Occipital lobe (tissue), 1 donor: ENCODE measurements at regions not wholly inside any gene's neighbourhood (a gene's known extent, or its start where the extent isn't known, plus 50 kb on each side); places are given as distances from the start of the nearest gene placed in this dataset.

Experiments
- DNase-seq: peaks from one replicate; lab custom pipeline; 2025; lab: John Stamatoyannopoulos, UW

DNA sequence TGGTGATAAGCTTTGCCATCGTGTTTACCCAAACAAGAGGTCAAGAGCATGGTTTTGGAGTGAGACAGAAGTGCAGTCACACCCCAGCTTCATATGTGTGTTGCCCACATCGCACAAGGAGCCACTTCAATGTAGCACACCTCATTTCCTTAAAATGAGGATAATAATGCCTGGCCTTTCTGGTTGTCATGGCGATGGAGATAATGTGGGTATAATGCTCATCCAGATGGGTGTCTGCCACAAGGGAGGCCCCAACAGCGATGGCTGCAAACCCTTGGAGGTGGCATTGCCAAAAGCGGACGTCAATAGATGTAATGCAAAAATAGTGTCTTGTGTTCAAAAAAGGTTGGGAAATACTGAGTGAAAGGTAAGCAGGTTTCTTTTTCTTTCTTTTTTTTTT is 83.1 kb upstream of the AJAP1 start:
- no peak for DNase-seq

GRCh38 chr1:4573526-4573925 is 80.9 kb upstream of the AJAP1 start:
- DNase-seq: no peak

DNA sequence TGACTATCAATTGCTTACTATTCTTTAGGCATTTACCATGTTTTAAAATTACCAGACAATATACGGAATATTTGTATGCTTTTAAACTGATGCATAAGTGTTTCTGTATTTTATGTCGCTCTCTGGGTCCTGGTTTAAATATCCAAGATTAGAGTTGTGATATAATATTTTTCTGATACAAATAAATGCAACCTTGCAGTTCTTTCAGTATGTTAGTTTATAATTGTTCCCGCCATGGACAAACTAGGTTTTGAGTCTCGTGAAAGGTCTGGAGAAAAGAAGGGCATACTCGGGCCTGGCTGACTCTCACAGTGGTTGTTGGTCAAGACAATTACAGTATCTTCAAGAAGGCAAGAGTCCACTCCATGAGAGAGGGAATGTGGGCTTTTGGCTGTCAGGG is 72.6 kb upstream of the AJAP1 start:
- no peak for DNase-seq

- no peak for DNase-seq
Measured at GRCh38 chr1:4584449-4584848, 70.0 kb upstream of the AJAP1 start.

DNA sequence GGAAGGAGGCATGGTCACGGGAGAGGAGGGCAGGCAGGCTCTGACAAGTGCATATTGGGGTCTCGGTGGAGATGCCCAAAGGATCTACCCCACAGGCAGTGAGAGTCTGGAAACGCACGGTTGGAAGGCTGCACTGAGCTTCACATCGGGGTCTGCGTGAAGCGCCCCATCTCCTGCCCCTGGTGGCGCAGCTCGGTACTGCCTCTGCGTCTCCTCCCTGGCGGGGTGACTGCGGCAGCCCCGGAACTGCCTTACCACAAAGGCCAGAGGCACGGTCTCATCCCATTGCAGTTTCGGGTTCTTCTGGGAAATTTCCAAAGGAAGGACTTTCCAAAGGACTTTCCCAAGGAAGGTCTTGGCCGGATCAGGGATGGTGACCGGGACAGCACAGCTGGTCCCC is 69.2 kb upstream of the AJAP1 start:
- no peak for DNase-seq

DNA sequence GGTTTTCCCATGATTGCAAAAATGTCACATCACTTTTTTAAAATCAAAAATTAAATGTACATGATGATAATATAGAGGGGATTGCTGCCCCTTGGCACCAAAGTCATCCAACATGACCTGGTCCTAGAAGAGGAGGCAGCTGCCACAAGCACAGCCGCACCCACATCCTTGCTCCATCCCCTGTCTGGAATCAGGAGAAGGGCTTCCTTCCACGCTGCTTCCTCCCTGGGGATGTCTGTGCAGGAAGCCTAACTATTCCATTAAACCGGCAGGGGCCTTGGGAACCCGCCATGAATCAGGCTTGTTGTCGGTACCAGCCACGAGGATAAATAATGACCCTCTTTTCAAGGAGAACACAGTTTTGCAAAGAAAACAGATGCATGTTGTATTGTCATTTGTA is 68.7 kb upstream of the AJAP1 start:
- DNase-seq: no peak

GRCh38 chr1:4586611-4587160 is 67.7 kb upstream of the AJAP1 start:
- DNase-seq: no peak

GRCh38 chr1:4587721-4588120 is 66.7 kb upstream of the AJAP1 start:
- no peak for DNase-seq

- no peak for DNase-seq
Measured at GRCh38 chr1:4590756-4591155, 63.7 kb upstream of the AJAP1 start.

- DNase-seq: no peak
Measured at GRCh38 chr1:4591926-4592325, 62.5 kb upstream of the AJAP1 start.

- DNase-seq: no peak
Measured at GRCh38 chr1:4593106-4593505, 61.3 kb upstream of the AJAP1 start.

- no peak for DNase-seq
Measured at GRCh38 chr1:4594286-4594991, 60.0 kb upstream of the AJAP1 start.

DNA sequence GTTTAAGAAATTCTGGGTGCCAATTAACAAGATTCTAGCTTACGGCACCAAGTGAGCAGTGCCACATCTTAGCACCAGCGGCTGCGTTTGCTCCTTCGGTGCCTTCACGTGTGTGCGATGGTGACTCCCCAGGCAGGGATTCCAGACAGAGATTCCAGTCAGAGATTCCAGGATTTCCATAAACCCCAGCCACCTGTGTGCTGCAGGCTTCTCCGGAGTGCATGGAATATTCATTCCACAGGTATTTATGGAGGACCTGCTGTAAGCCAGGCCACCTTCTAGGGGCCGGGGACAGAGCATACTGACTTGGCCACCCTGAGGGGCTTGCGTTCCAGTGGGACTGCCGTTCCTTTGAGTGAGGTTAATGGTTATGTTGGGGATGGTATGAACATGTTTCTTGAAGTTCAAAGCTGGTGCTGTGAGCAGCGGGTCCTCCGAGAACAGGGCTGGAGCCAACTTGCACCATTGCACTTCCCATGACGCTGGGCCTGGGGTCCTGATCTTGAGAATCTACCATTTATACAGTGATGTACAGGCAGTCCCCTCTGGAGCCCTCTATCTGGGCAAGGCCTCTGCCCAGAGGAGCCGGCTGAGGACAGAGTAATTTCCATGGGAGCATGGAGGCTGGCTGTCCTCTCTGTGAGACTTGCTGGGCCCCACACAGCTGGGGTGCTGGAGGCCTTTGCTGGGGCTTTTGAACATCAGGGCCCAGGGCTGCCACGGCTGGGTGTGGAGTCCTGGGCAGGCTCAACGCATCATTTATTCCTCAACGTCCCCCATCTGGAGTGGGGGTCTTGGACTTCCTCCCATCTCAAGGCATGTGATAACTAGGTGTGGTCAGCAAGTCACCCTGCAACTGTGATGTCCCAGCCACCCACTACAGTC is 58.8 kb upstream of the AJAP1 start:
- DNase-seq: no peak

DNA sequence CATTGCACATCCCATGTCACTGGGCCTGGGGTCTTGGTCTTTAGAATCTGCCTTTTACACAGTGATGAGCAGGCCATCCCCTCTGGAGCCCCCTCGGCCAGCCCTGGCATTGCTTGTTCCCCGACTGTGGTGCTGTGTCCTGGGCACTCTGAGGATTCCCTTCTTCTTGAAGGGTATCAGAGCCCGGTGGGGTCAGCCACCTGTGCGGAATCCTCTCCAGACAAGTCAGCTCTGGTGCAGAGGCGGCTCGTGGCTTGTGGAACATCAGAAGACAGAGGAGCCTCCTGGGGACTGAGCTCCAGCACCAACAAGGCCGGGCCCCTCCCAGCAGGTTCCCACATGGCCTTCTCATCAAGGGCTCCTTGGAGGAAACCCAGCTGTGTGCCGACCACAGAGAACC is 57.9 kb upstream of the AJAP1 start:
- DNase-seq: no peak

GRCh38 chr1:4597020-4597419 is 57.4 kb upstream of the AJAP1 start:
- DNase-seq: no peak

GRCh38 chr1:4598561-4598960 is 55.8 kb upstream of the AJAP1 start:
- DNase-seq: no peak

DNA sequence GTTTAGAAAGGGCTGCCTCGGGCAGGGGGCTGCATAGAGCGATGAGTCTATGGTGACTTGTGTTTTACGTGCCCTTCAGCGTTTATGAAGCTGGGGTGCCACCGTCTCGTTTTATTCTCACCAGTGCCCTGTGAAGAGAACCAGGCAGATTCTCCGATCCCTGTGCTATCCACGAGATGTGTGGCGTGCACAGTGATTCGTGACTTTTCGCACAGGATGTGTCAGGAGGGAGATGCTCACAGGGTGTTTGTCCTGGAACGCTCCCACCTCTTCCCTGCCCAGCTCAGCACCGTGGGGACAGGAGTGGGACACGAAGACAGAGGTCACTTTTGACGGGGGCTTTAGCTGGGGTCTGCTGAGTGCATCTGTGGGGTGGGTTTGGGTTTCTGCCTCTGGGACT is 54.9 kb upstream of the AJAP1 start:
- DNase-seq: no peak

DNA sequence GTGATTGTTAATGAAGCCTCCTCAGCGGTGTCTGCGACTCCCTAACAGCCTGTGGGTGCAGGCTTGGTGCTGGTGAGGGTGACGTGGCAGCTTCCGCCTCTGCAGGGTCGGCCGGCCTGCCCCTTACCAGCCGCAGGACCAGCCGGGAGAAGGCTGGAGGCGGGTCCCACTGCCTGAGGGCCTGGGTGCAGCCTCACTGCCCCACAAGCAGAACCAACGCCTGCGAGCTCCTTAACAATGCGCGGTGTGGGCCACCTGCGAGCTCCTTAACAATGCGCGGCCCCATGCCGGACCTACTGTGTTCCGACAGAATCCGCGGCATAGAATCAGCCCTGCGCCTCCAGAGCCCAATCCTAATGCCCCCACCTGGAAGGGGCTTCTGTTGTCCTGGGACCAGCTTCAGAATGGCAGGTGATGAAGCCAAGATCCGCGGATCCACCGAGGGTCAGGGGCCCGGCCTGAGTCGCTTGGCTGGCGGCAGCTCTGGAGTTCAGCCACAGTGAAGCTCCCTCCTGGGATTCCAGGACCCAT is 54.4 kb upstream of the AJAP1 start:
- DNase-seq: no peak

DNA sequence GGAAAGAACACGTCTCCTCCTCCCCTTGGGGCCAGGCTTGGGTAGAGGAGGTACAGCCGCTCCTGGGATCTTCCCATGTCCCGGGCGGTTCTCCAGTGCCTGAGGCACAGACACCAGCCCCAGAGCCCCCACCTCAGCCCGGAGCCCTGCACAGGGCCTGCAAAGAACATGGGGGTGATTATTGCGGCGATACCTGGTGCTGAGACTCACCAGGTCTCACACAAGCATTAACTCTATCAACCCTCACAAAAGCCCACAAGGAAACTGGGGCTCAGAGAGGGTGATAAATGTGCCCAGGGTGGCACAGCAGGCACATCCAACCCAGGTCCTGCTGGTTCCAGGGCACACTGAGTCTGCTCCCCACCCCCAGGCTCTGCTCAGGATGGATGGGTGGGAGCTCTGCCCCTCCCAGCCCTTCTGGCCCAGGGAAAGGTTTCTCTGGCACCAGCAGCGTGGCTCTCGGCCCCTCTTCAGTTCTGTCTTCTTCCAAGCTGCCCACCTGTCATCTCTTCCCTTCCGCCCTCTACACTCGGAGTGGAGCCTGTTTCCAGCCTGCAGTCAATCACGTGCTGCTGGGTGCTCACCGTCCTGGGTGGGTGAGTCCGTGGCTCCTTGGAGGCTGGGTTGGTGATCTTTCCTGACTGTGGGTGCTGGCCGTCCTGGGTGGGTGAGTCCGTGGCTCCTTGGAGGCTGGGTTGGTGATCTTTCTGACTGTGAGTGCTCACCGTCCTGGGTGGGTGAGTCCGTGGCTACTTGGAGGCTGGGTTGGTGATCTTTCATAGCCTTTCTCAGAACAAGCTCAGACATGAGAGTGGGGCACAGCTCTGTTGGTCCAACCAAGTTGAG is 53.6 kb upstream of the AJAP1 start:
- DNase-seq: no peak

GRCh38 chr1:4601941-4602340 is 52.5 kb upstream of the AJAP1 start:
- no peak for DNase-seq

DNA sequence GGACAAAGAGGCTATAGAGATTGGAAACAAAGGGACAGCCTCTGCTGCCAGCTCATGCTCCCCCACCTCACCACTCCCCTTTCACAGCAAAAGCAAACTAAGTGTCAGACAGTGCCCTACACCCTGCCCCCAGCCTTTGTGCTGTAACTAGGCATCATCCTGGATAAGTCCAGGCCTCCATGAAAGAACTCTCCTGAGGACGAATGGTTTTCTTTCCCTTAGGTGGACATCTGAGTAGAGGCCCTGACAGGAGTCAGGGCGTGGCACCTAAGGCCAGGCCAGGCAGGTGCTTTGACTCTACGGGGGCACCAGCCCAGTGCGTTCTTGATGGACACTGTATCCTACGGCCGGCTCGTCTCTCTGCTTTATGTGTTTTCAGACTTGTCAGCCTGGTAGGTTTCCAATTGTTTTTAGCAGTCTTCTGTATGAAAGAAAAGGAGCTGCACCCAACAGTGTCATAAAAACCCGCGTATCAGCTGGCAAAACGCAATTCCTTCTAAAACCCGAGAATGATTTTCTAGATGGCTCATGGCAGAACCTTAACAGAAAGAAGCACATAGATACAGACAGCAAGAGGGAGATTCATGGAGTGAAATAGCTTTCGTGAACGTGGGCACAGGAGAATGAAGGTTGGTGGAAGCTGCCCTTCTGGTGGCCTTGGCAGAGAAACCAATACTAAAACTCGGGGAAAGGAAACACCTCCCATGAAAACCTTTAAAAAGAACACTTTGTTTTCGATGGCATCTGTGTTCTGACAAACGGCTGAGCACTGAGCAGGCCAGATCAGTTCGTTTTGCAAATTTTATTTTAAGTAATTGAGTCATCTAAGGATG is 51.7 kb upstream of the AJAP1 start:
- DNase-seq: peak; percentile 37
